ENCODE measurements at regions not wholly inside any gene's neighbourhood (a gene's known extent, or its start where the extent isn't known, plus 50 kb on each side); places are given as distances from the start of the nearest gene placed in this dataset.
"Not testable (repeated sequence)": the region's sequence is repeated elsewhere in the genome, so short reads cannot be mapped to it uniquely, and the experiment has no call there.

- POLR2A ChIA-PET (ENCODE audit: unreplicated experiment), result no interaction called here
- no peak for TF ChIP-seq CTCF (conservative IDR thresholded peaks at IDR 0.05)
- TF ChIP-seq EZH2 (IDR thresholded peaks at IDR 0.05; ENCODE audit: low read depth), result no peak
- Histone ChIP-seq H3K79me2 (ENCODE audit: low read depth) (no peaks in the 10 kb centered on the region), H3K27me3 (ENCODE audit: insufficient read depth, low read depth) (no peaks in the 10 kb centered on the region), H4K20me1 (ENCODE audit: insufficient read depth) (no peaks in the 10 kb centered on the region), H3F3A (ENCODE audit: insufficient read depth, low read depth) (no peaks in the 10 kb centered on the region), H3K9me2 (ENCODE audit: insufficient read depth) (no peaks in the 10 kb centered on the region), H3K9me3 (ENCODE audit: insufficient read depth, low read depth) (no peaks in the 10 kb centered on the region), H3K4me3 (no peak overlapping the region), H3K36me3 (ENCODE audit: low read depth) (no peaks in the 10 kb centered on the region), H3K4me1 (replicated peaks; ENCODE audit: insufficient read depth) (no peaks in the 10 kb centered on the region), H3K27ac (no peak overlapping the region), H2AFZ (no peak overlapping the region), H3K4me2 (no peak overlapping the region)
- DNase-seq, result no peak
- CTCF ChIA-PET, result no interaction called here
- no TSS peak for BruUV-seq (replicated peaks)
- intact Hi-C loops (cut with micrococcal nuclease; ENCODE audit: unreplicated experiment), result no loop called here
Observed at GRCh38 chr1:166763318-166763717, 76.0 kb upstream of the POGK start.

- intact Hi-C loops (cut with micrococcal nuclease; ENCODE audit: unreplicated experiment), result no loop called here
- CTCF ChIA-PET, result no interaction called here
- Histone ChIP-seq H3F3A (ENCODE audit: insufficient read depth, low read depth) (no peaks in the 10 kb centered on the region), H3K27me3 (ENCODE audit: insufficient read depth, low read depth) (no peaks in the 10 kb centered on the region), H3K27ac (no peak overlapping the region), H3K4me3 (no peak overlapping the region), H3K9me3 (ENCODE audit: insufficient read depth, low read depth) (no peaks in the 10 kb centered on the region), H2AFZ (no peak overlapping the region), H3K9me2 (ENCODE audit: insufficient read depth) (no peaks in the 10 kb centered on the region), H3K79me2 (ENCODE audit: low read depth) (no peaks in the 10 kb centered on the region), H3K4me2 (no peak overlapping the region), H4K20me1 (ENCODE audit: insufficient read depth) (no peaks in the 10 kb centered on the region), H3K4me1 (replicated peaks; ENCODE audit: insufficient read depth) (no peaks in the 10 kb centered on the region), H3K36me3 (ENCODE audit: low read depth) (no peaks in the 10 kb centered on the region)
- DNase-seq, result no peak
- TF ChIP-seq CTCF (conservative IDR thresholded peaks at IDR 0.05) (no peak), EZH2 (IDR thresholded peaks at IDR 0.05; ENCODE audit: low read depth) (no peak)
- POLR2A ChIA-PET (ENCODE audit: unreplicated experiment), result no interaction called here
- BruUV-seq (replicated peaks), result no TSS peak
Observed at GRCh38 chr1:166766942-166767341, 72.3 kb upstream of the POGK start.

GRCh38 chr1:166784646-166785045 is 54.6 kb upstream of the POGK start:
- H3F3A ChIP-seq (ENCODE audit: insufficient read depth, low read depth); H3K27ac ChIP-seq; H3K4me2 ChIP-seq; H3K4me3 ChIP-seq; H3K4me1 ChIP-seq (replicated peaks; ENCODE audit: insufficient read depth); POLR2A ChIA-PET (ENCODE audit: unreplicated experiment); H3K36me3 ChIP-seq (ENCODE audit: low read depth); H2AFZ ChIP-seq; CTCF ChIA-PET; H4K20me1 ChIP-seq (ENCODE audit: insufficient read depth); H3K9me3 ChIP-seq (ENCODE audit: insufficient read depth, low read depth); intact Hi-C loops (cut with micrococcal nuclease; ENCODE audit: unreplicated experiment); H3K9me2 ChIP-seq (ENCODE audit: insufficient read depth); BruUV-seq (replicated peaks); DNase-seq; H3K79me2 ChIP-seq (ENCODE audit: low read depth): not testable (repeated sequence)
- peaks cover 37% of the 10 kb centered on the region for H3K27me3 ChIP-seq (ENCODE audit: insufficient read depth, low read depth)

- Histone ChIP-seq H3K27me3 (ENCODE audit: insufficient read depth, low read depth) (peaks cover 29% of the 10 kb centered on the region), H3K9me2 (ENCODE audit: insufficient read depth) (no peaks in the 10 kb centered on the region), H3K27ac (no peak overlapping the region), H3K79me2 (ENCODE audit: low read depth) (no peaks in the 10 kb centered on the region), H3K4me1 (replicated peaks; ENCODE audit: insufficient read depth) (no peaks in the 10 kb centered on the region), H2AFZ (no peak overlapping the region), H4K20me1 (ENCODE audit: insufficient read depth) (no peaks in the 10 kb centered on the region), H3K9me3 (ENCODE audit: insufficient read depth, low read depth) (no peaks in the 10 kb centered on the region), H3K36me3 (ENCODE audit: low read depth) (no peaks in the 10 kb centered on the region), H3K4me2 (no peak overlapping the region), H3K4me3 (no peak overlapping the region), H3F3A (ENCODE audit: insufficient read depth, low read depth) (no peaks in the 10 kb centered on the region)
- ChIA-PET CTCF (no interaction called here), POLR2A (ENCODE audit: unreplicated experiment) (no interaction called here)
- DNase-seq, result no peak
- TF ChIP-seq CTCF (conservative IDR thresholded peaks at IDR 0.05), result 0 out of 2 replicates have a peak, but pooled peaks have one; percentile 17
- no peak for TF ChIP-seq EZH2 (IDR thresholded peaks at IDR 0.05; ENCODE audit: low read depth)
- intact Hi-C loops (cut with micrococcal nuclease; ENCODE audit: unreplicated experiment), result no loop called here
- no TSS peak for BruUV-seq (replicated peaks)
Observed at GRCh38 chr1:166785987-166786386, 53.3 kb upstream of the POGK start.
